A549 (cell line): ENCODE measurements at regions not wholly inside any gene's neighbourhood (a gene's known extent, or its start where the extent isn't known, plus 50 kb on each side); places are given as distances from the start of the nearest gene placed in this dataset.

Experiments
- ATAC-seq, 2 experiments: fragments of 200-7000 bp in 1 of 2; fragments of >200 bp in 1 of 2; cut with Nextera tagmentation in 1 of 2; cut with Tn5 transposase in 1 of 2; 3 replicates each; pipeline versions ENCODE4 v1.8.0 to v1.9.1; 2018 to 2020; ENCODE audit warnings: mild to moderate bottlenecking in 1 of 2, moderate library complexity in 1 of 2
- CTCF ChIA-PET: fragments of 300-600 bp; sonication (Branson Sonifier 250); formaldehyde crosslinking; extraction: SDS; loops from one replicate; lab custom pipeline; 2021; ENCODE audit warnings: antibody characterized with exemption, inconsistent platforms; lab: Yijun Ruan, JAX
- POLR2A ChIA-PET: fragments of 350-600 bp; formaldehyde crosslinking; extraction: SDS; loops from one replicate; lab custom pipeline; 2021; ENCODE audit warnings: antibody characterized with exemption, inconsistent platforms; lab: Yijun Ruan, JAX
- DNase-seq, 2 experiments: peaks; one replicate each; pipeline versions ENCODE4 v3.0.0 to v3.0.0-alpha.2; 2011 to 2016; ENCODE audit warnings: low read depth in 1 of 2, low spot score in 1 of 2
- FAIRE-seq: peaks from 2 replicates; lab custom pipeline; 2011; peaks lifted over from hg19 to GRCh38; lab: Jason Lieb, UNC
- H3K27ac ChIP-seq, 2 experiments: fragments of >200 bp; sonication (Bioruptor Twin); formaldehyde crosslinking; 3 replicates each; pipeline ENCODE4 v1.5.1; 2016 to 2017
- H3K4me1 ChIP-seq: fragments of >200 bp; sonication (Bioruptor Twin); formaldehyde crosslinking; 3 replicates; pipeline ENCODE4 v1.6.1; 2016
- H3K4me2 ChIP-seq: fragments of >200 bp; sonication (Bioruptor Twin); formaldehyde crosslinking; 3 replicates; pipeline ENCODE4 v1.6.1; 2016
- H3K4me3 ChIP-seq: fragments of >200 bp; sonication (Bioruptor Twin); formaldehyde crosslinking; 3 replicates; pipeline ENCODE4 v1.5.1; 2016
- H3K9me3 ChIP-seq: fragments of >200 bp; sonication (Bioruptor Twin); formaldehyde crosslinking; 3 replicates; pipeline ENCODE4 v1.6.1; 2016
- BCL3 ChIP-seq: fragments of >200 bp; sonication (Bioruptor Twin); formaldehyde crosslinking; IDR thresholded peaks from 3 replicates; pipeline ENCODE4 v1.6.1; 2016
- BHLHE40 ChIP-seq: IDR thresholded peaks from 2 replicates; pipeline ENCODE4 v1.6.1; 2012; ENCODE audit warnings: low read depth, low read length, inconsistent platforms
- CBX8 ChIP-seq: fragments of 200-600 bp; sonication (generic); IDR thresholded peaks from 2 replicates; pipeline ENCODE4 v1.6.1; 2016
- CEBPB ChIP-seq, 2 experiments: fragments of >200 bp in 1 of 2; sonication (Bioruptor Twin) in 1 of 2; formaldehyde crosslinking in 1 of 2; IDR thresholded peaks; 2 replicates each; pipeline ENCODE4 v1.6.1; 2012 to 2016
- CHD2 ChIP-seq: fragments of 150-350 bp; IDR thresholded peaks from 2 replicates; pipeline ENCODE4 v1.6.1; 2014; ENCODE audit warnings: low read length; ENCODE audit not compliant: partially characterized antibody
- CTCF ChIP-seq: fragments of >200 bp; sonication (Bioruptor Twin); formaldehyde crosslinking; IDR thresholded peaks from 3 replicates; pipeline ENCODE4 v1.5.1; 2016
- E2F6 ChIP-seq: IDR thresholded peaks from 2 replicates; pipeline ENCODE4 v1.6.1; 2012; ENCODE audit warnings: low read depth, borderline replicate concordance
- ELK1 ChIP-seq: fragments of 150-350 bp; IDR thresholded peaks from 2 replicates; pipeline ENCODE4 v1.6.1; 2014; ENCODE audit warnings: low read depth, mild to moderate bottlenecking, low read length
- EP300 ChIP-seq, 2 experiments: fragments of >200 bp; sonication (Bioruptor Twin); formaldehyde crosslinking; IDR thresholded peaks; 2 replicates in 1 of 2; 3 replicates in 1 of 2; pipeline ENCODE4 v1.6.1; 2016 to 2017
- FOSB ChIP-seq: fragments of 250-450 bp; sonication (Bioruptor Pico); IDR thresholded peaks from 2 replicates; pipeline ENCODE4 v1.5.0; 2020; ENCODE audit warnings: mild to moderate bottlenecking, moderate library complexity
- FOSL2 ChIP-seq, 2 experiments: fragments of 450-650 bp in 1 of 2; fragments of >200 bp in 1 of 2; sonication (Bioruptor Twin) in 1 of 2; formaldehyde crosslinking; IDR thresholded peaks; 2 replicates each; pipeline versions ENCODE4 v1.5.0 to v1.6.1; 2016 to 2020; ENCODE audit warnings: mild to moderate bottlenecking in 1 of 2, moderate library complexity in 1 of 2
- HDAC2 ChIP-seq: fragments of 200-600 bp; sonication (generic); IDR thresholded peaks from 2 replicates; pipeline ENCODE4 v1.6.1; 2016
- HOXB5 ChIP-seq: fragments of 250-450 bp; sonication (Bioruptor Pico); IDR thresholded peaks from 2 replicates; pipeline ENCODE4 v1.5.0; 2020; ENCODE audit warnings: mild to moderate bottlenecking, moderate library complexity
- JUNB ChIP-seq: fragments of >200 bp; sonication (Bioruptor Twin); formaldehyde crosslinking; IDR thresholded peaks from 2 replicates; pipeline ENCODE4 v1.6.1; 2016
- KDM1A ChIP-seq: fragments of 200-600 bp; sonication (generic); IDR thresholded peaks from 2 replicates; pipeline ENCODE4 v1.6.1; 2016; ENCODE audit warnings: low read depth, mild to moderate bottlenecking
- MAZ ChIP-seq: fragments of 150-350 bp; IDR thresholded peaks from 2 replicates; pipeline ENCODE4 v1.6.1; 2014; ENCODE audit warnings: antibody characterized with exemption, low read depth, low read length, borderline replicate concordance
- MYC ChIP-seq: IDR thresholded peaks from 2 replicates; pipeline ENCODE4 v1.6.1; 2012; ENCODE audit warnings: mild to moderate bottlenecking, inconsistent platforms, low read length, improper control_type of control experiment, borderline replicate concordance
- NPAS2 ChIP-seq: fragments of 250-450 bp; sonication (Bioruptor Pico); IDR thresholded peaks from 2 replicates; pipeline ENCODE4 v1.8.0; 2022; ENCODE audit warnings: mild to moderate bottlenecking, moderate library complexity, borderline replicate concordance
- NR3C1 ChIP-seq: fragments of >200 bp; sonication (Bioruptor Twin); formaldehyde crosslinking; IDR thresholded peaks from 3 replicates; pipeline ENCODE4 v1.6.1; 2017
- RARB ChIP-seq: fragments of 250-450 bp; sonication (Bioruptor Pico); IDR thresholded peaks from 2 replicates; pipeline ENCODE4 v1.8.0; 2021; ENCODE audit warnings: mild to moderate bottlenecking, moderate library complexity
- RCOR1 ChIP-seq: fragments of 150-350 bp; IDR thresholded peaks from 2 replicates; pipeline ENCODE4 v1.6.1; 2014; ENCODE audit warnings: antibody characterized with exemption, low read length, low read depth
- RNF2 ChIP-seq: fragments of 200-600 bp; sonication (generic); IDR thresholded peaks from 2 replicates; pipeline ENCODE4 v1.6.1; 2016; ENCODE audit warnings: low read depth, mild to moderate bottlenecking, antibody characterized with exemption, moderate library complexity, borderline replicate concordance
- SMC3 ChIP-seq: fragments of >200 bp; sonication (Bioruptor Twin); formaldehyde crosslinking; IDR thresholded peaks from 3 replicates; pipeline ENCODE4 v1.6.1; 2018; ENCODE audit warnings: inconsistent platforms
- TFCP2L1 ChIP-seq: fragments of 250-450 bp; sonication (Bioruptor Pico); IDR thresholded peaks from 2 replicates; pipeline ENCODE4 v1.5.0; 2021; ENCODE audit warnings: mild to moderate bottlenecking
- TP53 ChIP-seq: fragments of 250-450 bp; sonication (Bioruptor Pico); IDR thresholded peaks from 2 replicates; pipeline ENCODE4 v1.5.0; 2021; ENCODE audit warnings: mild to moderate bottlenecking, moderate library complexity
- ZC3H11A ChIP-seq: fragments of 450-650 bp; IDR thresholded peaks from 2 replicates; pipeline ENCODE4 v1.6.1; 2014; ENCODE audit warnings: antibody characterized with exemption, mild to moderate bottlenecking
- ZFP36 ChIP-seq: fragments of 450-650 bp; IDR thresholded peaks from 2 replicates; pipeline ENCODE4 v1.6.1; 2014; ENCODE audit warnings: borderline replicate concordance; ENCODE audit not compliant: partially characterized antibody
- ZNF302 ChIP-seq: fragments of 250-450 bp; sonication (Bioruptor Pico); IDR thresholded peaks from 2 replicates; pipeline ENCODE4 v1.9.0; 2021; ENCODE audit warnings: inconsistent platforms, mild to moderate bottlenecking, moderate library complexity
- WGBS: methylation state at CpG from one replicate; pipeline ENCODE4 v1.1.6; 2017; ENCODE audit errors: missing lambda C conversion rate; 5-methylcytosine and 5-hydroxymethylcytosine counted together

- DNase-seq, result no peak
- Histone ChIP-seq H3K4me3 (no peak overlapping the region), H3K9me3 (no peaks in the 10 kb centered on the region), H3K4me1 (no peaks in the 10 kb centered on the region), H3K4me2 (no peak overlapping the region), H3K27ac (no peak overlapping the region)
- WGBS, result 50% methylated on average over 3 of the region's 3 CpGs
- FAIRE-seq, result no peak
- POLR2A ChIA-PET, result no interaction called here
- TF ChIP-seq TP53 (no peak), NPAS2 (CRISPR knock-in tag) (no peak)
- CTCF ChIA-PET, result no interaction called here
- ATAC-seq, result no peak
Observed at GRCh38 chr13:78436311-78436710, 167.0 kb downstream of the POU4F1 start.

- Histone ChIP-seq H3K4me1 (no peaks in the 10 kb centered on the region), H3K27ac (no peak overlapping the region), H3K9me3 (no peaks in the 10 kb centered on the region), H3K4me2 (no peak overlapping the region), H3K4me3 (no peak overlapping the region)
- ATAC-seq, result no peak
- DNase-seq, result no peak
- WGBS, result 0% methylated on average over 1 of the region's 1 CpG
- FAIRE-seq, result no peak
- ChIA-PET CTCF (interaction anchor here (0.9 kb wide), 1 partner anchor 10 kb away, joined by 3 read pairs; no protein-coding TSS in a partner anchor), POLR2A (interaction anchor here (0.5 kb wide), 1 partner anchor 815 kb away, joined by 9 read pairs; no protein-coding TSS in a partner anchor)
- no peak for TF ChIP-seq FOSL2 (IDR thresholded peaks at IDR 0.05)
- no peak for TF ChIP-seq FOSL2 (CRISPR knock-in tag; IDR thresholded peaks at IDR 0.05)
- no peak for TF ChIP-seq RARB (CRISPR knock-in tag)
- no peak for TF ChIP-seq RNF2
- no peak for TF ChIP-seq ZNF302 (CRISPR knock-in tag)
Observed at GRCh38 chr13:78431328-78431727, 172.0 kb downstream of the POU4F1 start.

GRCh38 chr13:78430811-78431210 is 172.5 kb downstream of the POU4F1 start:
- ChIA-PET CTCF (interaction anchor here (0.9 kb wide), 1 partner anchor 10 kb away, joined by 3 read pairs; no protein-coding TSS in a partner anchor), POLR2A (interaction anchor here (0.5 kb wide), 1 partner anchor 815 kb away, joined by 9 read pairs; no protein-coding TSS in a partner anchor)
- FAIRE-seq (no peak), ATAC-seq (no peak), DNase-seq (no peak)
- TF ChIP-seq CBX8, result no peak
- no peak for TF ChIP-seq CEBPB (IDR thresholded peaks at IDR 0.05)
- TF ChIP-seq FOSB (CRISPR knock-in tag), result no peak
- TF ChIP-seq NPAS2 (CRISPR knock-in tag), result no peak
- TF ChIP-seq JUNB, result no peak
- no peak for TF ChIP-seq ZFP36
- TF ChIP-seq ZC3H11A, result no peak
- no peak for TF ChIP-seq KDM1A
- TF ChIP-seq ZNF302 (CRISPR knock-in tag), result no peak
- TF ChIP-seq HOXB5 (CRISPR knock-in tag), result no peak
- no peak for TF ChIP-seq TFCP2L1 (CRISPR knock-in tag)
- no peak for TF ChIP-seq MYC
- no peak for TF ChIP-seq SMC3
- TF ChIP-seq RNF2, result no peak
- no peak for TF ChIP-seq EP300 (IDR thresholded peaks at IDR 0.05)
- TF ChIP-seq CHD2, result no peak
- TF ChIP-seq HDAC2, result no peak
- Histone ChIP-seq H3K4me2 (no peak overlapping the region), H3K27ac (no peak overlapping the region), H3K9me3 (no peaks in the 10 kb centered on the region), H3K4me3 (no peak overlapping the region), H3K4me1 (no peaks in the 10 kb centered on the region)
- 38% methylated on average over 1 of the region's 1 CpG for WGBS

- WGBS, result 46% methylated on average over 12 of the region's 13 CpGs
- H3K4me1 ChIP-seq, result no peaks in the 10 kb centered on the region
- POLR2A ChIA-PET, result no interaction called here
- no peaks in the 10 kb centered on the region for H3K9me3 ChIP-seq
- CTCF ChIA-PET, result no interaction called here
- no peak overlapping the region for H3K4me2 ChIP-seq
- H3K27ac ChIP-seq, result no peak overlapping the region
- H3K4me3 ChIP-seq, result no peak overlapping the region
- ATAC-seq, result no peak
- no peak for DNase-seq
- no peak for FAIRE-seq
- TF ChIP-seq NR3C1 (no peak), TP53 (no peak), CHD2 (no peak), BCL3 (no peak), MAZ (no peak), CTCF (no peak), E2F6 (no peak), BHLHE40 (no peak), ELK1 (no peak), RCOR1 (no peak)
Observed at GRCh38 chr13:78430166-78430791, 173.1 kb downstream of the POU4F1 start.
